ENCODE measurements at regions not wholly inside any gene's neighbourhood (a gene's known extent, or its start where the extent isn't known, plus 50 kb on each side); places are given as distances from the start of the nearest gene placed in this dataset.

DNA sequence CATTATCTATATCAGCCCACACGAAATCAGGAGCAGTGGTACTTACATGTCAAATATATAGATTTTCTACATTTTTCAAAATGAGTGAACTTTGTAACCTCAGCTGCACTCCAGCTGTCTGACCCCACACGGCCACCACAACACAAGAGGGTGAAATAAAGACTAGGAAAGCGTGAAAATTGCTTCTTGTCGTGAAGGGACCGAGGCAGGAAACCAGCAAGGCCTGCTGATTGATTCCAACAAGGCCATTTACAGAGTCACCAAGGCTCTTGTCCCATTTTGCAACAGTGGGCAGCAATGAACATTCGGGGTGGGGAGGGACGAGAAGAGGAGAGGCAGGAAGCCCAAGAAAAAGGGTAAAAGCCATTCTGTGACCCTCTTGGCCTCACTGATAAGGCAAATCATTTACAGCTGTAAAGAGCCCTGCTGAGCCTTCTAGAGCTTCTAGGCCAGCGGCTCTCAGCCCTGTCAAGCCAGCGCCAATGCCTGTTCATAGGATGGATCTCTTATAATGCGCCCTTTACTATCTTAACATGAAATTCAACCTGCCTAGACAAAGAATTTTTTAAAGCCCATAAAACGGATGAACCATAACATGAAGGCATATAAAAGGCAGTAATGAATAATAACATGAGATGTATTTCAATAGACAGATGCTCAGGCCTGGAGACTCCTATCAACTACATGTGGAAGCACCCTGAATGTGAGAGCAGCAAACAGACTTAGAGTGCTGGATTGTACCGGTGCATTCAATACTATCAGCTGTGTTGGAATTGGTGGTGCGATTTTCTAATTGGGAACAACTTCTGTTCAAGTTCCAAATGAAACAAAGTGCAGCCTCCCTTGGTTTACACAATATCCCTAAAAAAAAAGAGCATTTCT, 269.0 kb downstream of the CDCA7 start:
- DNase-seq (ENCODE audit: extremely low spot score): no peak
- TF ChIP-seq TARDBP (IDR thresholded peaks at IDR 0.05): no peak
- CTCF ChIA-PET: no interaction called here
- POLR2A ChIA-PET: no interaction called here

GRCh38 chr2:173625315-173625714, 270.6 kb downstream of the CDCA7 start:
- no peak for TF ChIP-seq ELF4 (IDR thresholded peaks at IDR 0.05)
- no peak for TF ChIP-seq NFRKB (IDR thresholded peaks at IDR 0.05)
- TF ChIP-seq HDGF (IDR thresholded peaks at IDR 0.05; ENCODE audit: borderline replicate concordance): no peak
- TF ChIP-seq FOXK2 (IDR thresholded peaks at IDR 0.05): no peak
- no peak for TF ChIP-seq FOXM1 (IDR thresholded peaks at IDR 0.05; ENCODE audit: borderline replicate concordance)
- TF ChIP-seq TARDBP (IDR thresholded peaks at IDR 0.05): no peak
- TF ChIP-seq CTBP1 (IDR thresholded peaks at IDR 0.05; ENCODE audit: borderline replicate concordance): no peak
- TF ChIP-seq L3MBTL2 (conservative IDR thresholded peaks at IDR 0.05): no peak
- no peak for TF ChIP-seq SP1 (IDR thresholded peaks at IDR 0.05)
- TF ChIP-seq FOXA1 (IDR thresholded peaks at IDR 0.05): no peak
- TF ChIP-seq, protein P1, sequence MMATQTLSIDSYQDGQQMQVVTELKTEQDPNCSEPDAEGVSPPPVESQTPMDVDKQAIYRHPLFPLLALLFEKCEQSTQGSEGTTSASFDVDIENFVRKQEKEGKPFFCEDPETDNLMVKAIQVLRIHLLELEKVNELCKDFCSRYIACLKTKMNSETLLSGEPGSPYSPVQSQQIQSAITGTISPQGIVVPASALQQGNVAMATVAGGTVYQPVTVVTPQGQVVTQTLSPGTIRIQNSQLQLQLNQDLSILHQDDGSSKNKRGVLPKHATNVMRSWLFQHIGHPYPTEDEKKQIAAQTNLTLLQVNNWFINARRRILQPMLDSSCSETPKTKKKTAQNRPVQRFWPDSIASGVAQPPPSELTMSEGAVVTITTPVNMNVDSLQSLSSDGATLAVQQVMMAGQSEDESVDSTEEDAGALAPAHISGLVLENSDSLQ (IDR thresholded peaks at IDR 0.05): no peak
- no peak for TF ChIP-seq LEF1 (IDR thresholded peaks at IDR 0.05; ENCODE audit: borderline replicate concordance)
- TF ChIP-seq ZNF384 (IDR thresholded peaks at IDR 0.05): no peak
- no peak for TF ChIP-seq SUZ12 (IDR thresholded peaks at IDR 0.05)
- no peak for TF ChIP-seq BHLHE40 (IDR thresholded peaks at IDR 0.05; ENCODE audit: borderline replicate concordance)
- no peak for TF ChIP-seq ARNT (IDR thresholded peaks at IDR 0.05)
- DNase-seq (ENCODE audit: extremely low spot score): no peak
- ChIA-PET POLR2A (no interaction called here), CTCF (no interaction called here)

GRCh38 chr2:173629076-173629475, 274.4 kb downstream of the CDCA7 start:
- no peak for DNase-seq (ENCODE audit: extremely low spot score)
- CTCF ChIA-PET: no interaction called here
- TF ChIP-seq, protein P1 (IDR thresholded peaks at IDR 0.05): no peak
- TF ChIP-seq FOXM1 (IDR thresholded peaks at IDR 0.05; ENCODE audit: borderline replicate concordance): no peak
- no peak for TF ChIP-seq NFRKB (IDR thresholded peaks at IDR 0.05)
- TF ChIP-seq FOXK2 (IDR thresholded peaks at IDR 0.05): no peak
- no peak for TF ChIP-seq TARDBP (IDR thresholded peaks at IDR 0.05)
- no peak for TF ChIP-seq SUZ12 (IDR thresholded peaks at IDR 0.05)
- TF ChIP-seq BHLHE40 (IDR thresholded peaks at IDR 0.05; ENCODE audit: borderline replicate concordance): no peak
- no peak for TF ChIP-seq HDGF (IDR thresholded peaks at IDR 0.05; ENCODE audit: borderline replicate concordance)
- no peak for TF ChIP-seq ARNT (IDR thresholded peaks at IDR 0.05)
- TF ChIP-seq ZNF384 (IDR thresholded peaks at IDR 0.05): no peak
- POLR2A ChIA-PET: no interaction called here

GRCh38 chr2:173630425-173631126, 275.9 kb downstream of the CDCA7 start:
- CTCF ChIA-PET: interaction anchor here (1.3 kb wide), 1 partner anchor 62 kb away, joined by 6 read pairs; no protein-coding TSS in a partner anchor
- TF ChIP-seq SP1 (IDR thresholded peaks at IDR 0.05): no peak
- no peak for TF ChIP-seq ARNT (IDR thresholded peaks at IDR 0.05)
- TF ChIP-seq SUZ12 (IDR thresholded peaks at IDR 0.05): no peak
- TF ChIP-seq LEF1 (IDR thresholded peaks at IDR 0.05; ENCODE audit: borderline replicate concordance): no peak
- no peak for TF ChIP-seq ZNF384 (IDR thresholded peaks at IDR 0.05)
- TF ChIP-seq FOXK2 (IDR thresholded peaks at IDR 0.05): no peak
- TF ChIP-seq FOXA1 (IDR thresholded peaks at IDR 0.05): no peak
- no peak for TF ChIP-seq L3MBTL2 (conservative IDR thresholded peaks at IDR 0.05)
- no peak for TF ChIP-seq NFRKB (IDR thresholded peaks at IDR 0.05)
- TF ChIP-seq FOXM1 (IDR thresholded peaks at IDR 0.05; ENCODE audit: borderline replicate concordance): no peak
- TF ChIP-seq, protein P1 (IDR thresholded peaks at IDR 0.05): no peak
- TF ChIP-seq BHLHE40 (IDR thresholded peaks at IDR 0.05; ENCODE audit: borderline replicate concordance): no peak
- no peak for TF ChIP-seq TARDBP (IDR thresholded peaks at IDR 0.05)
- TF ChIP-seq CTBP1 (IDR thresholded peaks at IDR 0.05; ENCODE audit: borderline replicate concordance): no peak
- POLR2A ChIA-PET: no interaction called here
- no peak for DNase-seq (ENCODE audit: extremely low spot score)

- DNase-seq (ENCODE audit: extremely low spot score): no peak
- TF ChIP-seq ZNF384 (IDR thresholded peaks at IDR 0.05) (no peak), SUZ12 (IDR thresholded peaks at IDR 0.05) (no peak), BHLHE40 (IDR thresholded peaks at IDR 0.05; ENCODE audit: borderline replicate concordance) (no peak), SP1 (IDR thresholded peaks at IDR 0.05) (no peak), CTBP1 (IDR thresholded peaks at IDR 0.05; ENCODE audit: borderline replicate concordance) (no peak), FOXA1 (IDR thresholded peaks at IDR 0.05) (no peak), ELF4 (IDR thresholded peaks at IDR 0.05) (no peak), FOXM1 (IDR thresholded peaks at IDR 0.05; ENCODE audit: borderline replicate concordance) (no peak), LEF1 (IDR thresholded peaks at IDR 0.05; ENCODE audit: borderline replicate concordance) (no peak), ARNT (IDR thresholded peaks at IDR 0.05) (no peak), TARDBP (IDR thresholded peaks at IDR 0.05) (no peak), NFRKB (IDR thresholded peaks at IDR 0.05) (no peak)
- POLR2A ChIA-PET: no interaction called here
- CTCF ChIA-PET: interaction anchor here (0.6 to 1.3 kb wide), 2 partner anchors 19 to 63 kb away, joined by 3 to 6 read pairs; no protein-coding TSS in a partner anchor
These were observed 276.4 kb downstream of the CDCA7 start for GRCh38 chr2:173631127-173631460.

DNA sequence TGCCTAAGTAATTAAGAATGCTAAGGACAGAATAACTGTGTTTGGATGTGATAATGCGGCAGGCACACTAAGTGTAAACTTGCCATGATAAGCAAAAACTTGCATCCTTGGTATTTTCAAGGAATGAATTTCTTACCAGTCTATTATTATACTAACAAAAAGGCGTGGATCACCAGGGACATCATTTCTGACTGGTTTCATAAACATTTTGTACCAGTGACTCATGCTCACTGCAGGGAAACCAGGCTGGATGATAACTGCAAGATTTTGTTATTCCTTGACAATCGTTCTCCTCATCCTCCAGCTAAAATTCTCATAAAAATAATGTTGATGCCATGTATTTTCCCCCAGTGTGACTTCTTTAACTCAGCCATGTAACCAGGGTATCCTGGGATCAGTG, 289.5 kb downstream of the CDCA7 start:
- CTCF ChIA-PET: no interaction called here
- POLR2A ChIA-PET: no interaction called here
- DNase-seq (ENCODE audit: extremely low spot score): no peak
- TF ChIP-seq HDGF (IDR thresholded peaks at IDR 0.05; ENCODE audit: borderline replicate concordance): no peak
- TF ChIP-seq BHLHE40 (IDR thresholded peaks at IDR 0.05; ENCODE audit: borderline replicate concordance): no peak
- no peak for TF ChIP-seq ELF4 (IDR thresholded peaks at IDR 0.05)
- TF ChIP-seq, protein P1 (IDR thresholded peaks at IDR 0.05): no peak
- TF ChIP-seq L3MBTL2 (conservative IDR thresholded peaks at IDR 0.05): no peak
- no peak for TF ChIP-seq SUZ12 (IDR thresholded peaks at IDR 0.05)
- TF ChIP-seq SP1 (IDR thresholded peaks at IDR 0.05): no peak
- no peak for TF ChIP-seq TARDBP (IDR thresholded peaks at IDR 0.05)
- TF ChIP-seq LEF1 (IDR thresholded peaks at IDR 0.05; ENCODE audit: borderline replicate concordance): no peak
- no peak for TF ChIP-seq NFRKB (IDR thresholded peaks at IDR 0.05)
- no peak for TF ChIP-seq FOXM1 (IDR thresholded peaks at IDR 0.05; ENCODE audit: borderline replicate concordance)
- no peak for TF ChIP-seq ARNT (IDR thresholded peaks at IDR 0.05)
- TF ChIP-seq ZNF384 (IDR thresholded peaks at IDR 0.05): no peak
- TF ChIP-seq FOXK2 (IDR thresholded peaks at IDR 0.05): no peak
- no peak for TF ChIP-seq CTBP1 (IDR thresholded peaks at IDR 0.05; ENCODE audit: borderline replicate concordance)
- no peak for TF ChIP-seq FOXA1 (IDR thresholded peaks at IDR 0.05)
